ENCODE measurements at regions not wholly inside any gene's neighbourhood (a gene's known extent, or its start where the extent isn't known, plus 50 kb on each side); places are given as distances from the start of the nearest gene placed in this dataset.

GRCh38 chr12:67141296-67142018 is 127.7 kb upstream of the CAND1 start:
- Histone ChIP-seq H3K4me3 (no peak overlapping the region), H3K9me3 (no peaks in the 10 kb centered on the region), H3K27me3 (no peaks in the 10 kb centered on the region), H3K27ac (no peak overlapping the region), H3K36me3 (no peaks in the 10 kb centered on the region), H3K4me1 (no peaks in the 10 kb centered on the region)
- TF ChIP-seq CTCF (IDR thresholded peaks at IDR 0.05) (no peak), POLR2A (IDR thresholded peaks at IDR 0.05) (no peak)
- no peak for DNase-seq

GRCh38 chr12:67145692-67146091 is 123.5 kb upstream of the CAND1 start:
- Histone ChIP-seq H3K36me3 (no peaks in the 10 kb centered on the region), H3K4me1 (no peaks in the 10 kb centered on the region), H3K4me3 (no peak overlapping the region), H3K27me3 (no peaks in the 10 kb centered on the region), H3K27ac (no peak overlapping the region), H3K9me3 (no peaks in the 10 kb centered on the region)
- TF ChIP-seq POLR2A (IDR thresholded peaks at IDR 0.05) (no peak), CTCF (IDR thresholded peaks at IDR 0.05) (no peak)
- no peak for DNase-seq

GRCh38 chr12:67147030-67147429 is 122.1 kb upstream of the CAND1 start:
- no peak for DNase-seq
- H3K4me1 ChIP-seq: no peaks in the 10 kb centered on the region
- H3K27me3 ChIP-seq: no peaks in the 10 kb centered on the region
- TF ChIP-seq CTCF (IDR thresholded peaks at IDR 0.05) (no peak), POLR2A (IDR thresholded peaks at IDR 0.05) (no peak)
- H3K9me3 ChIP-seq: no peaks in the 10 kb centered on the region
- H3K4me3 ChIP-seq: no peak overlapping the region
- no peak overlapping the region for H3K27ac ChIP-seq
- H3K36me3 ChIP-seq: no peaks in the 10 kb centered on the region

- no peaks in the 10 kb centered on the region for H3K36me3 ChIP-seq
- no peak overlapping the region for H3K4me3 ChIP-seq
- H3K27ac ChIP-seq: no peak overlapping the region
- H3K4me1 ChIP-seq: no peaks in the 10 kb centered on the region
- no peak for DNase-seq
- no peaks in the 10 kb centered on the region for H3K27me3 ChIP-seq
- H3K9me3 ChIP-seq: no peaks in the 10 kb centered on the region
- TF ChIP-seq CTCF (IDR thresholded peaks at IDR 0.05) (no peak), POLR2A (IDR thresholded peaks at IDR 0.05) (no peak)
Observed at GRCh38 chr12:67147447-67147846, 121.7 kb upstream of the CAND1 start.

- no peak for DNase-seq
- no peaks in the 10 kb centered on the region for H3K9me3 ChIP-seq
- no peaks in the 10 kb centered on the region for H3K4me1 ChIP-seq
- no peak for TF ChIP-seq POLR2A (IDR thresholded peaks at IDR 0.05)
- no peak for TF ChIP-seq CTCF (IDR thresholded peaks at IDR 0.05)
- no peaks in the 10 kb centered on the region for H3K27me3 ChIP-seq
- no peak overlapping the region for H3K27ac ChIP-seq
- no peaks in the 10 kb centered on the region for H3K36me3 ChIP-seq
- no peak overlapping the region for H3K4me3 ChIP-seq
Observed at GRCh38 chr12:67148265-67148664, 120.9 kb upstream of the CAND1 start.

- Histone ChIP-seq H3K4me3 (no peak overlapping the region), H3K27me3 (no peaks in the 10 kb centered on the region), H3K36me3 (no peaks in the 10 kb centered on the region), H3K27ac (no peak overlapping the region), H3K4me1 (no peaks in the 10 kb centered on the region), H3K9me3 (no peaks in the 10 kb centered on the region)
- TF ChIP-seq CTCF (IDR thresholded peaks at IDR 0.05) (no peak), POLR2A (IDR thresholded peaks at IDR 0.05) (no peak)
- no peak for DNase-seq
Observed at GRCh38 chr12:67151886-67152285, 117.3 kb upstream of the CAND1 start.

All from Peyer's patch (tissue), 4 donors.